Gastrocnemius medialis (tissue), 4 donors: ENCODE measurements at regions not wholly inside any gene's neighbourhood (a gene's known extent, or its start where the extent isn't known, plus 50 kb on each side); places are given as distances from the start of the nearest gene placed in this dataset.

Experiments
- ATAC-seq, 2 donors: fragments of 150-250 bp; one replicate each; pipeline ENCODE4 v1.9.1; 2016
- DNase-seq, 2 donors: peaks; one replicate each; pipeline ENCODE4 v3.0.0-alpha.2; 2019
- H3K27ac ChIP-seq, 4 donors: fragments of 200-600 bp; sonication (generic); 1 replicate in 1 of 4; 2 replicates in 3 of 4; pipeline ENCODE4 v1.5.1; 2016 to 2018; ENCODE audit warnings: mild to moderate bottlenecking in 2 of 4, moderate library complexity in 1 of 4
- H3K27me3 ChIP-seq, 3 donors: fragments of 200-600 bp; sonication (generic) in 2 of 3; 1 replicate in 1 of 3; 2 replicates in 2 of 3; pipeline versions ENCODE4 v1.5.1 to v1.6.0; 2016 to 2019; ENCODE audit warnings: mild to moderate bottlenecking in 1 of 3, moderate library complexity in 1 of 3
- H3K36me3 ChIP-seq, 2 donors: fragments of 200-600 bp; sonication (generic) in 1 of 2; one replicate each; pipeline ENCODE4 v1.5.1; 2017 to 2018
- H3K4me1 ChIP-seq, 2 donors: fragments of 200-600 bp; sonication (generic) in 1 of 2; one replicate each; pipeline ENCODE4 v1.5.1; 2016 to 2017; ENCODE audit warnings: mild to moderate bottlenecking in 2 of 2
- H3K4me3 ChIP-seq, 4 donors: fragments of 200-600 bp; sonication (generic) in 3 of 4; 1 replicate in 1 of 4; 2 replicates in 3 of 4; pipeline ENCODE4 v1.5.1; 2016 to 2019; ENCODE audit warnings: mild to moderate bottlenecking in 2 of 4
- H3K9me3 ChIP-seq, 3 donors: fragments of 200-600 bp; sonication (generic) in 2 of 3; 1 replicate in 1 of 3; 2 replicates in 2 of 3; pipeline ENCODE4 v1.5.1; 2016 to 2019
- CTCF ChIP-seq, 5 experiments: fragments of 450-650 bp in 3 of 5; fragments of 200-600 bp in 2 of 5; sonication (generic) in 2 of 5; IDR thresholded peaks in 4 of 5; conservative IDR thresholded peaks in 1 of 5; 1 replicate in 4 of 5; 2 replicates in 1 of 5; pipeline ENCODE4 v1.5.1; 2016 to 2019; ENCODE audit warnings: antibody characterized with exemption in 5 of 5, mild to moderate bottlenecking in 3 of 5, moderate library complexity in 3 of 5
- POLR2A ChIP-seq, 2 donors: fragments of 450-650 bp; IDR thresholded peaks; one replicate each; pipeline ENCODE4 v1.6.1; 2017; ENCODE audit warnings: antibody characterized with exemption in 2 of 2, mild to moderate bottlenecking in 2 of 2, moderate library complexity in 2 of 2
- in situ Hi-C, 4 donors: fragments of 200-750 bp; cut with MboI; loops; one replicate each; pipeline versions ENCODE4 v1.15.0 to v1.8.0; 2017; ENCODE audit warnings: low sequenced_read_pairs in 4 of 4
- intact Hi-C: fragments of 100-400 bp; cut with DNase I; formaldehyde crosslinking; loops from one replicate; pipeline ENCODE4 v1.15.1; 2023; ENCODE audit warnings: low total_unique reads

GRCh38 chr7:132666071-132666773, 90.0 kb upstream of the PLXNA4 start:
- no peaks in the 10 kb centered on the region for H3K9me3 ChIP-seq
- no peak for TF ChIP-seq POLR2A (IDR thresholded peaks at IDR 0.05)
- no peak for TF ChIP-seq CTCF (IDR thresholded peaks at IDR 0.05 in 4 of 5, conservative IDR thresholded peaks at IDR 0.05 in 1 of 5)
- intact Hi-C loops, result no loop called here
- no peak for DNase-seq
- H3K27ac ChIP-seq, result no peak overlapping the region
- no peak overlapping the region for H3K4me3 ChIP-seq
- ATAC-seq, result no peak
- no peaks in the 10 kb centered on the region for H3K4me1 ChIP-seq
- H3K36me3 ChIP-seq, result no peaks in the 10 kb centered on the region
- in situ Hi-C loops, result no loop called here
- H3K27me3 ChIP-seq, result no peaks in the 10 kb centered on the region

GRCh38 chr7:132656846-132657776, 80.8 kb upstream of the PLXNA4 start:
- DNase-seq (no peak), ATAC-seq (no peak)
- Histone ChIP-seq H3K9me3 (no peaks in the 10 kb centered on the region), H3K4me3 (no peak overlapping the region), H3K27me3 (peaks cover 0 to 4% (median 0%) of the 10 kb centered on the region in 3 donors), H3K27ac (no peak overlapping the region), H3K4me1 (peaks cover 0 to 4% of the 10 kb centered on the region in 2 donors), H3K36me3 (no peaks in the 10 kb centered on the region)
- in situ Hi-C loops (no loop called here), intact Hi-C loops (no loop called here)
- TF ChIP-seq CTCF (IDR thresholded peaks at IDR 0.05 in 4 of 5, conservative IDR thresholded peaks at IDR 0.05 in 1 of 5) (peak in 2 of 5 experiments; percentile 6 to 35), POLR2A (IDR thresholded peaks at IDR 0.05) (no peak)

GRCh38 chr7:132656341-132656740, 80.1 kb upstream of the PLXNA4 start:
- Histone ChIP-seq H3K4me3 (no peak overlapping the region), H3K36me3 (no peaks in the 10 kb centered on the region), H3K4me1 (peaks cover 0 to 4% of the 10 kb centered on the region in 2 donors), H3K9me3 (no peaks in the 10 kb centered on the region), H3K27ac (no peak overlapping the region), H3K27me3 (peaks cover 0 to 4% (median 0%) of the 10 kb centered on the region in 3 donors)
- ATAC-seq (no peak), DNase-seq (no peak)
- in situ Hi-C loops (no loop called here), intact Hi-C loops (no loop called here)
- TF ChIP-seq CTCF (IDR thresholded peaks at IDR 0.05 in 4 of 5, conservative IDR thresholded peaks at IDR 0.05 in 1 of 5), result no peak
- no peak for TF ChIP-seq POLR2A (IDR thresholded peaks at IDR 0.05)

- in situ Hi-C loops (no loop called here), intact Hi-C loops (no loop called here)
- Histone ChIP-seq H3K36me3 (no peaks in the 10 kb centered on the region), H3K9me3 (no peaks in the 10 kb centered on the region), H3K27me3 (peaks cover 0 to 4% (median 0%) of the 10 kb centered on the region in 3 donors), H3K27ac (no peak overlapping the region), H3K4me3 (no peak overlapping the region), H3K4me1 (peaks cover 0 to 4% of the 10 kb centered on the region in 2 donors)
- no peak for TF ChIP-seq CTCF (IDR thresholded peaks at IDR 0.05 in 4 of 5, conservative IDR thresholded peaks at IDR 0.05 in 1 of 5)
- DNase-seq (peak; percentile 26 to 44), ATAC-seq (peak; percentile 33 to 46)
These were observed 79.0 kb upstream of the PLXNA4 start for GRCh38 chr7:132655131-132655727.
